DND-41 (cell line): ENCODE measurements at regions not wholly inside any gene's neighbourhood (a gene's known extent, or its start where the extent isn't known, plus 50 kb on each side); places are given as distances from the start of the nearest gene placed in this dataset.

Source experiments
- CTCF ChIP-seq: IDR thresholded peaks from 2 replicates; pipeline ENCODE4 v1.5.1; 2012; ENCODE audit warnings: borderline replicate concordance, low read length, moderate library complexity, mild to moderate bottlenecking; ENCODE audit not compliant: poor library complexity, severe bottlenecking; ENCODE audit errors: extremely low read depth
- EZH2 ChIP-seq: IDR thresholded peaks from 3 replicates; pipeline ENCODE4 v1.6.1; 2012; ENCODE audit warnings: borderline replicate concordance, low read depth, mild to moderate bottlenecking, moderate library complexity, low read length, inconsistent platforms; ENCODE audit not compliant: severe bottlenecking

GRCh38 chr16:17776465-17776864 lies 305.7 kb upstream of the XYLT1 start:
- TF ChIP-seq CTCF: no peak
- TF ChIP-seq EZH2: no peak
